Limb (tissue), 2 donors: ENCODE measurements at regions not wholly inside any gene's neighbourhood (a gene's known extent, or its start where the extent isn't known, plus 50 kb on each side); places are given as distances from the start of the nearest gene placed in this dataset.
"Not testable (repeated sequence)": the region's sequence is repeated elsewhere in the genome, so short reads cannot be mapped to it uniquely, and the experiment has no call there.

Source experiments
- DNase-seq, 2 donors: peaks; one replicate each; pipeline ENCODE4 v3.0.0-alpha.2; 2016; ENCODE audit errors: extremely low spot score in 2 of 2

DNA sequence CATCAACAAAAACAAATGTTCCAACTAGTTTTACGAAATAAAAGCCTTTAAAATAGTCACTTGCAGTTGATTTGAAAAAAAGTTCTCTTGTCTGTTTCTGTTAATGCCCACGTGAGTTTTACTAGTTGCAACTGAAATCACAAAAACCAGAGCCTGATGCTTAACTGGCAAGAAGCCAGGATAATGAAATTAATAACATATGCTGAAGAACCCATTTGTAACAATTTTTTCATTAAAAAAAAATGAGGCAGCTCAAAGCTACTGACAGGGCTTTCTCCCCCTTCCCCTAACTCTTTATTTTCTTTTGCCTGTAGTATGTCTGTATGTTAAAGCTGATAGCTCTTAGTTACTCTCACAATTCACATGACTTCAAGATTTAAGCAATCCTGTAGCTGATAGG lies 132.7 kb upstream of the EYA4 start:
- DNase-seq: peak in 1 of 2 donors; percentile 27

DNA sequence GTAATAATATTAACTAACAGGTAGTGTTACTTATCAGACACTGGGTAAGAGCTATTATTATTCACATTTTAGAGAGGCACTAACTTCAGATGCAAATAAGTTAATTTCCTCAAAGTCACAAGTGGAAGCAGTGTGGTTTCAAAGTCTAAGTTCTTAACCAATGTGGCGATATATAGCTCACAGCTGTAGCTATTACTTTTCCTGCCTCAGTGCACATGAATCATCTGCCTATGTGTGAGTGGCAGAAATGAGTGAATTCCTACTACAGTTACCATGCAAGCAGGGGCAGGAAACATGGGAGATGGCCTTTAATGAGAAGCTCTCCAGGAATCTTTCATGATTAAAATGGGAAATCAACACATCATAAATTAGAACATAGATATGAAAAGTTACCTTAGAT lies 126.2 kb upstream of the EYA4 start:
- no peak for DNase-seq

DNA sequence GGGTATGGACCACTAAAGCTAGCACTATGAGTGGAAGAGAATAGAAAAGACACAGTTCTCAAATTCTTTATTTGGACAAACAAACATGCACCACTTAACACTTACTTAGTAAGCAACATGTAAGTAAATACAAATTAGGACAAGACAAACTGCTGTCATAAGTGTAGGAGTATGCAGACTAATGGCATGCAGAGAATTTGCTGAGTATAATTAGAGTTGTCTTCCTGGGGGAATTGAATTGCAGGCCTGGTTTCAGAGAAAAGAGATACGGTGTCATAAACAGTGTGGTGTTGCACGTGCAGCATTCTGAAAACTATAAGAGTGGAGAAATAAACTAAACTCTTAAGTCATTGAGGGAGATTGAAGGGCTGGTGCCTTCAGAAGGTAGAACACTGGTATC lies 125.2 kb upstream of the EYA4 start:
- no peak for DNase-seq

DNA sequence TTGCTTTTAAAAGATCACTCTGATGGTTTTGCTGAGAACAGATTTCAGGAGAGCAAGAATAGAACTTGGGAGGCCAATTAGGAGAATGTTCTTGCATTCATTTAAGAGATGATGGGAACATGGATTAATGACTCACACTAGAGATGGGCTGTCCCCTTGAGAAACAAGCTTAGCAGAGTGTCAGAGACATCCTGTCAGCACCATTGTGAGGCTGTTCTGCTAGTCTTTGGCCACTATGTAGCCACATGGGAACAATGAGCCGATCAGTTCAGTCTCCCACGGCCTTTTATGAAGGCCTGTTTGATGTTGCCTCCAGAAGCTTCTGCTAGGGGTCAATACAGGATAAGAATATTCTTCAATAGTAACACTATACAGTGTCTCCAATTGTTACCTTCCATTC lies 113.0 kb upstream of the EYA4 start:
- no peak for DNase-seq

DNA sequence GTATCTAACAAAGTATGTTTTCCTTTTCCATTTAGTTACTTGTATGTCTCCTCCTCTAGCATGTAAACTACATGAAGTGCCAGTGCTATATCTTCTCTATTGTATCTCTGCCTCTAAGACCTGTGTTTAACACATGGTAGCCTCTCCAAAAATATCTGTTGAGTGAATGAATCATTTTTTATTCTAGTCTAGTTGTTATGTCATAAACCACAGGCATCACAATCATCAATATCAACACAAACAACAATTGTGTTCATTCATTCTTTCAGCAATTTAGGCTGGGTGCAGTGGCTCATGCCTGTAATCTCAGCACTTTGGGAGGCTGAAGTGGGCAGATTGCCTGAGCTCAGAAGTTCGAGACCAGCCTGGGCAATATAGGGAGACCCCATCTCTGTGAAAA lies 111.6 kb upstream of the EYA4 start:
- DNase-seq: no peak

DNA sequence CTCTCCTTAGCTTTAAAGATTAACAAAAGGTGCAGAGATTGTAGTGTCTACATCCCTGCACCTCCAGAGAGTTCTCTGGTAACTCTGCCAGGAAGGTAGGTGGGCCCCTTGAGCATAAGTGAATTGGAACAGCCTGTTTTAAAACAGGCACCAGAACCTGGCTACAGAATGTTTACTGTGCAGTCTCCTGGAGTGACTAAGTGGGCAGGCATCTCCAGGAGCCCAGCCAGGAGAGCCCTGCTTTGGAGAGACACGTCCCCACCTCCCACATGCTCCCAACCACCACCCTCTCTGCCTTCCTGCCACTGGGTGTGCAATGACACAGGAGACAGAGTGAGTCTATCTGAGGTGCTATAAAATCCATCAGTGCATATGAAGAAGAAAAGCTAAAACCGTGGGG lies 110.3 kb upstream of the EYA4 start:
- no peak for DNase-seq

DNA sequence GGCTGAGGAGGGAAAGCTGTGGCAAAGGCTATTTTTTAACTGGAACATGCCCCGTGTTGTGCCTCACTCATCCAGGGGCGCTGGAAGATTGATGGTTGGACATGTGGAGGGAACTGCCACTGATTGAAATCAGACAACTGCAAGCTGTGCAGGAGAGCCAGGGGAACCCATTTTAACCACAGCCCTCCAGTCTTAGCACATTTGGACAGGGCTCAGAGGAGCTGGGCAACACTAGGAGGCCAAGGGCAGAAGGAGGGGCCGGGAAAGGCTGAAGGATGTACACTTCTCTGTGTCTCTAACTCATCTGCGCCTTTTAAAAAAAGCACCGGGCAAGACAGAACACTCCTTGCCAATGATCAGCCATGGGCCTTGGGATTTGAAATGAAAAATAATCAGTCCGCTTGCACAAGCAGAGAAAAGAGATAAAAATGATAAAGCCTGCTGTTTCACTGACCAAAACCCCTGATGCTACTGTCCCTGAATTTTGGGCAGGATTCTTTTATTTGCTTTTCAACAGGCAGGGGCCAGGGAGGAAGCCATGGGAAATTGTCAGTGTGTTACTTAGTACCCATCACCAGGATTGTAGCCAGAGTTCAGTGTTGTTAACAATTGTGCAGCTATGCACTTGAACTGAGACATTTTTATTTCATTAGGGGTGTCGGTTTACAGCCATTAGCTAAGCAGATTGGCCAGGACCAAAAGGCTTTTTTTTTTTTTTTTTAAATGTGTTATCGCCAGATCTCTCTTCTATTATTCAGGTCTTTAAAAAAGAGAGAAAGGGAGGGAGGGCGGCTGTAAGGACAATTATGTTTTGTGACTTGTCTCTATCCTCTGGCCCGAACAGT lies 109.3 kb upstream of the EYA4 start:
- DNase-seq: peak; percentile 30 to 38

DNA sequence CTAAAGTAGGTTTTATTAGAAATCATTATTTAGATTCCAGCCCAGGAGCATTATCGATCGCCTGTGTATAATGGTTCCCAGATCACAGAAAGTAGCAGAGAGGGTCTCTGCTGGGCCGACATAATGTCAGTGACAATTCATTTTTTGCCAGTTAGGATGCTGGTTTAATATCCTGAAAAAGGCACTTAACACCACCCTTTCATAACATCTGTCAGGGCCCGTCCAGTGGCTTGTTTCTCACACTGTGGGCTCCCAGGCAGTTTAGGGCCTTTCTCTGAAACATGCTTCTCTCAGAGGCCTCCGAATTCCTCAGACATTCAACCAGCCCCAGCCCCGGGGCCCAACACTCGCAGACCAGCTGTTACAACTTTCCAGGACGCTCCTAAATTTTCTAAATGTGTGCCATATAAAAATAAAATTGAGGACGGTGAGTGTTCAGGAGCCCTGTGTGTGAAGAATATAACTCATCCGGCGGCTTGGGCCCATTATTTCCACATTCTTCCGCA lies 108.6 kb upstream of the EYA4 start:
- peak in 1 of 2 donors; percentile 59 for DNase-seq

DNA sequence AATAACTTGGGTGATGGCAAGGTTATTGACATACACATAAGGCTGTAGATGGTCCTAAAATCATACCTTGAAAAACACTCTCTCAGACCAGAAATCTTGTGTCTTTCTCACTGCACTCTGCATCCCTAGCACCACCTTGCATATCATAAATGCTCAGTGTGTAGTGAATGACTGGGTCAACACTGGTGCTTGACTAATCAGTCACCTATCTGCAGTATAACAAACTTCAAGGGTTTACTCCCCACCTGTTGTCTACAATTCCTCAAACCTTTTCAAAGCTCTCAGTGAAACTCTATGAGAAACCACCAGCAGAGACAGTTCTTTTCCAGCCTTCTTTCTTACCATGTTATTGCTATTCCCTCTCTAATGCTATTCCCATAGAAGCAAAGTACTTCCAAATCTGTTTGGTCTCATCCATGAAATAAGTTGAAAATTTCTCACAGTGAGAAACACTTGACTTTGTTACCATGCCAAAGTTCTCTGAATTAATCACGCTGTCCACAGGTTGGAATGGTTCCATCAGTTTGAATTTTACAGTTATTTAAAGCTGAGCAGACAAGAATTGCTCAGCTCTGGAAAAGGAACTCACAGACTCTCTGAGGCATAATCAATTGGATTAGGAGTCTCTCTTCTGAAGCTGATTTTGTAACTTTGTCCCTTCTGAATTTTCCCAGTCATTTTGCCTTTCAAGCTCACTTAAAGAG lies 104.8 kb upstream of the EYA4 start:
- peak in 1 of 2 donors; percentile 73 for DNase-seq

DNA sequence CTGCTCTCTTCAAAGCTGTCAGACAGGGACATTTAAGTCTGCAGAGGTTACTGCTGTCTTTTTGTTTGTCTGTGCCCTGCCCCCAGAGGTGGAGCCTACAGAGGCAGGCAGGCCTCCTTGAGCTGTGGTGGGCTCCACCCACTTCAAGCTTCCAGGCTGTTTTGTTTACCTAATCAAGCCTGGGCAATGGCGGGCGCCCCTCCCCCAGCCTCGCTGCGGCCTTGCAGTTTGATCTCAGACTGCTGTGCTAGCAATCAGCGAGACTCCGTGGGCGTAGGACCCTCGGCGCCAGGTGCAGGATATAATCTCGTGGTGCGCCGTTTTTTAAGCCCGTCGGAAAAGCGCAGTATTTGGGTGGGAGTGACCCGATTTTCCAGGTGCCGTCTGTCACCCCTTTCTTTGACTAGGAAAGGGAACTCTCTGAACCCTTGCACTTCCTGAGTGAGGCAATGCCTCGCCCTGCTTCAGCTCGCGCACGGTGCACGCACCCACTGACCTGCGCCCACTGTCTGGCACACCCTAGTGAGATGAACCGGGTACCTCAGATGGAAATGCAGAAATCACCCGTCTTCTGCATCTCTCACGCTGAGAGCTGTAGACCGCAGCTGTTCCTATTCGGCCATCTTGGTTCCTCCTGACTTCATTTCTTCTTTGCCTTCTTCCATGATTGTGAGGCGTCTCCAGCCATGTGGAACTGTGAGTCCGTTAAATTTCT lies 93.5 kb upstream of the EYA4 start:
- DNase-seq: not testable (repeated sequence)

DNA sequence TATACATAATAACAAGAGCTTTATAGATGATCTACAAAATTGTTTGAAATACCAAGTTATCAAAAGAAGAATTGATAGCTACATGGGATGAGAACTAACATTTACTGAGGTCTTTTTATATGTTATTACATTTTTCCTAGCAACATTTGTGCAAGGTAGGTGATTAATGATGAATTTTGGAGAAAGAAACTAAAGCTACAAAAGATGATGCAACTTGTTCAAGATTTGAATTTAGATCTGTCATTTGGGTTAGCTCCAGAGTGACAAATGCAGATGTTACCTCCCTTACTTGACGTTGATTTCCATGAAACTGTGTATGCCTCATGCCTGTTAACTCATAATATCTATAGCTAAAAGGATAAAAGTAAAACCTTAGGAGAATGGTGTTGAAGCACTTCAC lies 84.5 kb upstream of the EYA4 start:
- DNase-seq: no peak

DNA sequence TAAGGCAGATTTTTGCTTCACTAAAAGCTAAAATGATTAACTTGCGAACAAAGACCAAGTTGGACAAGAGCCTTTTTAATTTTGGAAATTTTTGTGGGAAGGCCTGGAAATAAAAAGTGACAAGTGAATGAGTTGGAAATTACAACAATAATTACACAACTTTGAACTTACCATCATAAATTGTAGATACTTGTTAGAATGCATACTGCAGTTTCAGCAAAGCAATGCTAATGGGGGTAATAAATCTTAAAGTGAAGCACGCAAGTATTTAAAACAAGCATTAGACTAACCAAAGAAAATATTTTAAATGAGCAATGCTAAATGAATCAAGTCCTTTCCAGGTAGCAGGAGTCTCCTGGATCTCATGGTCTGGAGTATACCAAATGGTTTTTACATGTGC lies 83.2 kb upstream of the EYA4 start:
- DNase-seq: no peak

DNA sequence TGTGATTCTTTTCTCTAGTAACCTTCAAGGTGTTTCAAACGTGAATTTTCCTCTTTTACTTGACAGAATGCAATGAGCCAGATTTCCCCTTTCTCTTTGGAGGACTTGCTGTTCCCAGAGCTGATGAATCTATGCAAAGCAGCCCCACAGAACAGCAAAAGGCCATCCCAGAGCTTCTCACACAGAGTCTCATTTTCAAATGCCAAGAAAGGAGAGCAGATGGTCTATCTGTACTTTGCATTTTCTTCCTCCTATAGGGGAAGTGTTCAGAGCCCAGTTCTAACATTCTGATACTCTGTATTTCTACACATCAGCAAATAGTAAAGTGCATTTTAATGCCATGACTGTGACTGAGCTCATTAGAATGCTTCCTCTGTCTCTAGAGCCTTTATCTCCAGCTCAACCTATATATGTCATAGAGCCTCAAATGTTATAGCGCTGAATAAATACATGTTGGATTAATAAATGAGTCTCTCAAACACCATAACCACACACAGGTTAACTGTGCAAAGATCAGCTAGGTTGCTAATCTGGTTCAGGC lies 81.8 kb upstream of the EYA4 start:
- DNase-seq: no peak

DNA sequence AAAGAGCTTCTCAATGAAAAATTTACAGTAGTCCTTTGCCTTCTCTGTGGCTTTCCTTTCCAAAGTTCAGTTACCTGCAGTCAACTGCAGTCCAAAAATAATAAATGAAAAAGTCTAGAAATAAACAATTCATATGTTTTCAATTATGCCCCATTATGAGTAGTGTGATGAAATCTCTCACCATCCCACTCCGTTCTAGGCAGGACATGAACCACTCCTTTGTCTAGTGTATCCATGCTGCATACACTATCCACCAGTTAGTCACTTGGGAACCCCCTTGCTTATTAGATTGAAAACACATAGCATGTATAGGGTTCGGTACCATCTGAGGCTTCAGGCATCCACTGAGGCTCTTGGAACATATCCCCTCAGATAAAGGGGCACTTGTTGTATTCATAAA lies 80.6 kb upstream of the EYA4 start:
- DNase-seq: no peak

DNA sequence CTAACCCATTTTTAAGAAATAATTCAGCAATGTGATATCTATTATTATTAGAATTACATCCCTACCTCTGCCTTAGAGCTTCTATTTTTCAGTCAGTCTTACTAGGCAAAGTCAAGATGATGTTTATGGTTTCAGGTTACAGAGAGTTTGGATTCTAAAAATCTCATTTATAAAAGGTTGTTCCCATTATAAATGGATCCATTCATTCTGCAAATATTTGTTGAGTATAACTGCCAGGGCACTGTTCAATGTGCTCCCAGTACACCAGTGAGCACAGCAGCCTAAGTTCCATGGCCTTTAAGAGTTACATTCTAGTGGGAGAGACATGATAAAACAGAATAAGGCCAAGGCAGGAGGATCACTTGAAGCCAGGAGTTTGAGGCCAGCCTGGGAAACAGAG lies 75.9 kb upstream of the EYA4 start:
- no peak for DNase-seq

DNA sequence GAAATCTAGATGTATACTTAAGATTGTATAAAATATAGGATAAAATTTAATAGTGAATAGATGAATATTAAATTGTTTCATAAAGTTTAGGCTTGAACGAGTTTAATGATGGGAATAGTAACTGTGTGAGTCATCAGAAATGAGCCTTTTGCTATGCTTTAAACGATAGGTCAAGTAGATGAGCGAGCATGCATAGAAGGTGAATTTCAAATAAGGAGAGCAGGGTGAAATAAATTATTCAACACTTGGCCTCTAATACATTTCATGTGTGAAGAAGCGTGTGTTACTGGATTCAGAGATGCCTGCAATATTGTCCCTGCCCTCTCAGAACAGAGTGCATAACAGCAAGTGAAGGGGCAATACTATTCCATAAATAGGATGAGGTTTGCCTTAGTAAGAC lies 74.4 kb upstream of the EYA4 start:
- DNase-seq: no peak

DNA sequence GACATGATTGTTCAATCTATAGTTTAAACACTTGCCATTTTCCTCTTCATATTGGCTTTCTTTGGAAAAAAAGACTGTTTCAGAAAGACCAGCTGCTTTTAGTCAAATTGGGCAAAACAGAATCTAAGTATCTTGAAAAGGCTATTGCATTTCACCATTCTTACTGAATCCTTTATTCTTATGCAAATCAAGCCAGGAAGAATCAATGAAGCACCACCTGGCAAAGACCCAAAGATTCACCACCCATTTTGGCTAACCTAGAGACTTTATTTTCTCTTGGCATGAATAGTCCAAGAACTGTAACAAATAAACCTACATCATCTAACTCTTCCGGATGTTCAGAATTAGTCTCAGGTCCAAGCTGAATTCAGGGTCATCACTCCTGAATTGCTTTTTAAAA lies 71.3 kb upstream of the EYA4 start:
- no peak for DNase-seq

DNA sequence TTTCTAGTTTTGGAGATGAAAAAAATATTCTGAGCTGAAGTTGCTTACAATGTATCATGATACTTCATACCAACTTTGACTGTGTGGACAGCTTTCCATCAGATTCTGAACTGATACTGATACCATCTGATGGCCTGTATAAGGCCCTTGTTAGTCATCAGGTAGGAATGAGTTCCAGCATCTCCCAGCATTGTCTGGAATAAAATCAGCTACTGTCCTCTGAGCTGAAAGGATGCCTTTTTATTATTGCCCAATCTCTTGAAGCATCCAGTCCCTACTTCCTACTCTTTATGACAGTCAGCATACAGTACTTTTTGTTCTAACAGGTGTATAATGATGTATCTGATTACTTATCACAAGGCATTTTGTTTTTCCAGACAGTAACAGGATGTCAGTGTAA lies 70.6 kb upstream of the EYA4 start:
- no peak for DNase-seq

DNA sequence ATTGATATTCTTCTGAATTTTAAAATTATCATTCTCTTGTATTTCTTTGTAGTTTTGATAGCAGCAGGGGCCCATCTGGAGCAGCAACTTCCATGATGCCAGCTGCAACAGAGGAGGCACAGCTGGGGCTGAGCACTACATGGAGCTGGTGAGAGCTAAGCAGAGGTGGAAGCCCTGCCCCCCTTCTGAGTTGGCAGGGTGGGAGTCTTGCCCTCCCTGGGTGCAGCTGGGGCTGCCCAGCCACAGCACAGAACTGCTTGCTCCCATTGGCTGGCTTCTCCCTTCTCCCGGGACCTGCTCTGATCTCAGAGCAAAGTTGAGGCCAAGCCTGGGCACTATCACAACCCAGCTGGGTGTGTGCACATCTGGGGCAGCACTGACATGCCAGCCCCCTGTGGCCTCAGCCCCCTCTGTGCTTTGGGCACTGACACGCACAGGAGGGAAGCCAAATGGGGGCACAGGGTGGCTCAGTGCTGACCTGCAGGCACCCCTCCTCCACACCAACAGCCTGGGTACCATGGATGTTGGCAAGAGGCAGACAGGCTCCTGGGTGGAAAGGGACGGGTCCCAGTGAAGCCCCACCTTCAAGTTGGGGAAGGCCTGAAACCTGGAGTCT lies 69.1 kb upstream of the EYA4 start:
- no peak for DNase-seq

DNA sequence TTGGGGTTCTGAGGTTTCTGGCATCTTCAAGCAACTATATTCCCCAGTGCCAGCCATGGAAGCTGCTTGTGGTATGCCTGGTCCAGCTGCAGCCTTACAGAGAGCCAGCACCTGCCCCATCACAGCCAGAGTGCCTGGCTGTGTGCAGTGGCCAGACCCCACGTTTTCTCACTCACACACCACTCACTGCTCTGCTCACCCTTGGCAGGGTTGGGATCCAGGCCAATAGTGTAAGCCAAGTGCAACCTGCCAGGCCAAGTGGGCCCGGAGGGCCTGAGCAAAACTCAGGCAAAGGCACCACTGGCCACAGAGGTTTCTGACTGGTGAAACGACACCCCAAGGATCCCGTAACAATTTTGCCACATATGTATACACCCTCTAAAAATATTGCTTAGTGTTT lies 67.9 kb upstream of the EYA4 start:
- DNase-seq: no peak

DNA sequence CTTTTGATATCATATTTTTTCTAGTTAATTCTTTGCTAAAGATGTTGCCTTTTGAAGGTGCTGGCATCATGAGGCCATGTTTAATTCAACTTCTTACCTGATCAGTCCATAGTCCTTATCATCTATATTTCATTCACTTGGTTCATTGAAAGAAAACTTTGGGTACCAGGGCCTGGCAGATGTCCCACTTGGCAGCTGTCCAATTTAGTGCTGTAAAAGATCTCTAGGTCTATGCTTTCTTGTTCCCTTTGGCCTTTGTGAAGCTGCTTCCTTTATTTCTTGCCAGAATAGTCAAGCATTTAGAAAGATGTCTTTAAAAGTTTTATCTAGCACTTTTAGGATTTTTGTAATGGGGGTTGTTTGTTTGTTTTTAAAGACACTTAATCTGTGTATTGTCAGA lies 61.7 kb upstream of the EYA4 start:
- DNase-seq: peak in 1 of 2 donors; percentile 46

DNA sequence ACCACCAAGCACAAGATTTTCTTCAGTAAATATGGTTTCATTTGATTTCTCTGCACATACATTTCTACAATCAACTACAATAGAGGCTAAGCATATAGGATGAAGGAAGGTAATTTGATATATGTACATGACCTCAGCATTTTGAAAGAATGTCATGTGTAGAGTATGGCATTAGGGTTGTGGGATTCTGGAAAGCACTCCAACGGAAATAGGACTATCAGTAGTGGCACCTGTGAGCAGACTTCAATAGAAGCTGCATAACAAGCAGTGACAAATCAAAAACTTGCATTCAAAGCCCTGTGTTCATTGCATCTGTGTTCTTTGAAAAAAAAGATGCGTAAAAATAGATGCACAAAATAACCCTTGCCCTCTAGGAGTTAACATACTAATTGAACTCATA lies 57.5 kb upstream of the EYA4 start:
- no peak for DNase-seq
